ENCODE measurements at regions not wholly inside any gene's neighbourhood (a gene's known extent, or its start where the extent isn't known, plus 50 kb on each side); places are given as distances from the start of the nearest gene placed in this dataset.
"Not testable (repeated sequence)": the region's sequence is repeated elsewhere in the genome, so short reads cannot be mapped to it uniquely, and the experiment has no call there.

GRCh38 chr14:105691321-105692109 is 165.1 kb downstream of the TMEM121 start:
- not testable (repeated sequence) for TF ChIP-seq EZH2 (IDR thresholded peaks at IDR 0.05; ENCODE audit: low read length, unreplicated experiment); CTCF (conservative IDR thresholded peaks at IDR 0.05; ENCODE audit: low read depth, low read length)
